ENCODE measurements at regions not wholly inside any gene's neighbourhood (a gene's known extent, or its start where the extent isn't known, plus 50 kb on each side); places are given as distances from the start of the nearest gene placed in this dataset.
A peak's percentile ranks its signal among the peaks of the same experiment; 100 is the strongest.
"Not testable (repeated sequence)": the region's sequence is repeated elsewhere in the genome, so short reads cannot be mapped to it uniquely, and the experiment has no call there.

DNA sequence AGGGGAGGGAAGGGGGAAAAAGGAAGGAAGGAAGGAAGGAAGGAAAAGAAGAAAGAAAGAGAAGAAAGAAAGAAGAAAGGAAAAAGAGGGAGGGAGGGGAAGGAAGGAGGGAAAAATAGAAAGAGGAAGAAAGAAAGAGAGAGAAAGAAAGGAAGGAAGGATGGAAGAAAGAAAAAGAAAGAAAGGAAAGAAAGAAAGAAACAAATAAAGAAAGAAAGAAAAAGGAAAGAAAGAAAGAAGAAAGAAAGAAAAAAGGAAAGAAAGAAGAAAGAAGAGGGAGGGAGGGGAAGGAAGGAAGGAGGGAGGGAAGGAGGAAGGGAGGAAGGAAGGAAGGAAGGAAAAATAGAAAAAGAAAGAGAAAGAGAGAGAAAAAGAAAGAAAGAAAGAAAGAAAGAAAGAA lies 315.8 kb upstream of the PIK3C3 start (continued):
- TF ChIP-seq NANOG (IDR thresholded peaks at IDR 0.05; ENCODE audit: borderline replicate concordance) (no peak), ZNF331 (CRISPR knock-in tag; IDR thresholded peaks at IDR 0.05; ENCODE audit: low read depth) (no peak), ZNF114 (CRISPR knock-in tag; IDR thresholded peaks at IDR 0.05) (no peak)
- TF ChIP-seq, protein P1, sequence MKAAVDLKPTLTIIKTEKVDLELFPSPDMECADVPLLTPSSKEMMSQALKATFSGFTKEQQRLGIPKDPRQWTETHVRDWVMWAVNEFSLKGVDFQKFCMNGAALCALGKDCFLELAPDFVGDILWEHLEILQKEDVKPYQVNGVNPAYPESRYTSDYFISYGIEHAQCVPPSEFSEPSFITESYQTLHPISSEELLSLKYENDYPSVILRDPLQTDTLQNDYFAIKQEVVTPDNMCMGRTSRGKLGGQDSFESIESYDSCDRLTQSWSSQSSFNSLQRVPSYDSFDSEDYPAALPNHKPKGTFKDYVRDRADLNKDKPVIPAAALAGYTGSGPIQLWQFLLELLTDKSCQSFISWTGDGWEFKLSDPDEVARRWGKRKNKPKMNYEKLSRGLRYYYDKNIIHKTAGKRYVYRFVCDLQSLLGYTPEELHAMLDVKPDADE (IDR thresholded peaks at IDR 0.05), result no peak

DNA sequence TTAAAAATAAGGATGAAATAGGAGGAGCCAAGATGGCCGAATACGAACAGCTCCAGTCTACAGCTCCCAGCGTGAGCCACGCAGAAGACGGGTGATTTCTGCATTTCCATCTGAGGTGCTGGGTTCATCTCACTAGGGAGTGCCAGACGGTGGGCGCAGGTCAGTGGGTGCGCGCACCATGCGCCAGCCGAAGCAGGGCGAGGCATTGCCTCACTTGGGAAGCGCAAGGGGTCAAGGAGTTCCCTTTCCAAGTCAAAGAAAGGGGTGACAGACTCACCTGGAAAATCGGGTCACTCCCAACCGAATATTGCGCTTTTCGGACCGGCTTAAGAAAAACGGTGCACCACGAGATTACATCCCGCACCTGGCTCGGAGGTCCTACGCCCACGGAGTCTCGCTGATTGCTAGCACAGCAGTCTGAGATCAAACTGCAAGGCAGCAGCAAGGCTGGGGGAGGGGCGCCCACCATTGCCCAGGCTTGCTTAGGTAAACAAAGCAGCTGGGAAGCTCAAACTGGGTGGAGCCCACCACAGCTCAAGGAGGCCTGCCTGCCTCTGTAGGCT lies 323.2 kb upstream of the PIK3C3 start:
- ATAC-seq; H3K36me3 ChIP-seq (ENCODE audit: insufficient read depth); H3K27me3 Mint-ChIP-seq (ENCODE audit: insufficient read depth, low read depth, poor library complexity); H3K9me3 Mint-ChIP-seq; H3K27me3 ChIP-seq (ENCODE audit: insufficient read depth); H3K9me2 ChIP-seq (ENCODE audit: insufficient read depth); H3F3A ChIP-seq (replicated peaks; ENCODE audit: low read depth); H4K20me1 ChIP-seq (replicated peaks; ENCODE audit: insufficient read depth); H3K36me3 Mint-ChIP-seq (ENCODE audit: low read depth): not testable (repeated sequence)
- H3K27ac ChIP-seq (ENCODE audit: low read depth), result peak overlapping the region; percentile 74; the same call in 1 of the 2 replicates
- TF ChIP-seq POLR2AphosphoS5 (IDR thresholded peaks at IDR 0.05; ENCODE audit: low read depth), result peak; percentile 38; the same call in 1 of the 2 replicates
- H3K4me1 ChIP-seq (ENCODE audit: insufficient read depth), result peaks cover 13% of the 10 kb centered on the region; the same call in 1 of the 2 replicates
- peak; percentile 23 for DNase-seq (ENCODE audit: low spot score)
- Mint-ChIP-seq H3K4me1 (peaks cover 16% of the 10 kb centered on the region), H3K27ac (peak overlapping the region; percentile 92), H3K4me3 (peak overlapping the region; percentile 79)
- peaks cover 44% of the 10 kb centered on the region for H3K79me2 ChIP-seq (replicated peaks; ENCODE audit: insufficient read depth)
- H3K4me3 ChIP-seq, result peak overlapping the region; percentile 80
- H3K4me2 ChIP-seq, result peak overlapping the region; percentile 85
- peak overlapping the region; percentile 16 for H2AFZ ChIP-seq

- H3K4me2 ChIP-seq, result peak overlapping the region; percentile 85
- Mint-ChIP-seq H3K27me3 (ENCODE audit: insufficient read depth, low read depth, poor library complexity) (no peaks in the 10 kb centered on the region), H3K4me3 (peak overlapping the region; percentile 79; the same call in 2 of the 3 replicates), H3K27ac (no peak overlapping the region; the same call in 1 of the 2 replicates), H3K36me3 (ENCODE audit: low read depth) (no peaks in the 10 kb centered on the region; the same call in 2 of the 3 replicates), H3K9me3 (peaks cover 7% of the 10 kb centered on the region; the same call in 2 of the 3 replicates), H3K4me1 (peaks cover 27% of the 10 kb centered on the region)
- H2AFZ ChIP-seq, result no peak overlapping the region
- no peak for ATAC-seq
- peaks cover 59% of the 10 kb centered on the region for H3K79me2 ChIP-seq (replicated peaks; ENCODE audit: insufficient read depth)
- H3K27ac ChIP-seq (ENCODE audit: low read depth), result no peak overlapping the region
- H4K20me1 ChIP-seq (replicated peaks; ENCODE audit: insufficient read depth), result no peaks in the 10 kb centered on the region
- H3F3A ChIP-seq (replicated peaks; ENCODE audit: low read depth), result no peaks in the 10 kb centered on the region
- H3K9me2 ChIP-seq (ENCODE audit: insufficient read depth), result no peaks in the 10 kb centered on the region; the same call in 1 of the 2 replicates
- no peaks in the 10 kb centered on the region for H3K36me3 ChIP-seq (ENCODE audit: insufficient read depth)
- DNase-seq (ENCODE audit: low spot score), result no peak
- H3K27me3 ChIP-seq (ENCODE audit: insufficient read depth), result no peaks in the 10 kb centered on the region
- peak overlapping the region; percentile 80 for H3K4me3 ChIP-seq
- H3K4me1 ChIP-seq (ENCODE audit: insufficient read depth), result peaks cover 27% of the 10 kb centered on the region; the same call in 1 of the 2 replicates
- TF ChIP-seq ZNF331 (CRISPR knock-in tag; IDR thresholded peaks at IDR 0.05; ENCODE audit: low read depth), result no peak
- no peak for TF ChIP-seq STAT1 (IDR thresholded peaks at IDR 0.05; ENCODE audit: unreplicated experiment)
- TF ChIP-seq, protein P2, sequence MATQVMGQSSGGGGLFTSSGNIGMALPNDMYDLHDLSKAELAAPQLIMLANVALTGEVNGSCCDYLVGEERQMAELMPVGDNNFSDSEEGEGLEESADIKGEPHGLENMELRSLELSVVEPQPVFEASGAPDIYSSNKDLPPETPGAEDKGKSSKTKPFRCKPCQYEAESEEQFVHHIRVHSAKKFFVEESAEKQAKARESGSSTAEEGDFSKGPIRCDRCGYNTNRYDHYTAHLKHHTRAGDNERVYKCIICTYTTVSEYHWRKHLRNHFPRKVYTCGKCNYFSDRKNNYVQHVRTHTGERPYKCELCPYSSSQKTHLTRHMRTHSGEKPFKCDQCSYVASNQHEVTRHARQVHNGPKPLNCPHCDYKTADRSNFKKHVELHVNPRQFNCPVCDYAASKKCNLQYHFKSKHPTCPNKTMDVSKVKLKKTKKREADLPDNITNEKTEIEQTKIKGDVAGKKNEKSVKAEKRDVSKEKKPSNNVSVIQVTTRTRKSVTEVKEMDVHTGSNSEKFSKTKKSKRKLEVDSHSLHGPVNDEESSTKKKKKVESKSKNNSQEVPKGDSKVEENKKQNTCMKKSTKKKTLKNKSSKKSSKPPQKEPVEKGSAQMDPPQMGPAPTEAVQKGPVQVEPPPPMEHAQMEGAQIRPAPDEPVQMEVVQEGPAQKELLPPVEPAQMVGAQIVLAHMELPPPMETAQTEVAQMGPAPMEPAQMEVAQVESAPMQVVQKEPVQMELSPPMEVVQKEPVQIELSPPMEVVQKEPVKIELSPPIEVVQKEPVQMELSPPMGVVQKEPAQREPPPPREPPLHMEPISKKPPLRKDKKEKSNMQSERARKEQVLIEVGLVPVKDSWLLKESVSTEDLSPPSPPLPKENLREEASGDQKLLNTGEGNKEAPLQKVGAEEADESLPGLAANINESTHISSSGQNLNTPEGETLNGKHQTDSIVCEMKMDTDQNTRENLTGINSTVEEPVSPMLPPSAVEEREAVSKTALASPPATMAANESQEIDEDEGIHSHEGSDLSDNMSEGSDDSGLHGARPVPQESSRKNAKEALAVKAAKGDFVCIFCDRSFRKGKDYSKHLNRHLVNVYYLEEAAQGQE (IDR thresholded peaks at IDR 0.05; ENCODE audit: unreplicated experiment), result no peak
- TF ChIP-seq CREB1 (CRISPR knock-in tag; IDR thresholded peaks at IDR 0.05; ENCODE audit: low read depth), result no peak
- TF ChIP-seq POLR2AphosphoS5 (IDR thresholded peaks at IDR 0.05; ENCODE audit: low read depth), result no peak
- TF ChIP-seq, protein P1 (IDR thresholded peaks at IDR 0.05), result no peak
- no peak for TF ChIP-seq EZH2phosphoT487 (IDR thresholded peaks at IDR 0.05; ENCODE audit: unreplicated experiment)
- no peak for TF ChIP-seq ZNF114 (CRISPR knock-in tag; IDR thresholded peaks at IDR 0.05)
- TF ChIP-seq EZH2 (IDR thresholded peaks at IDR 0.05; ENCODE audit: low read depth, unreplicated experiment), result no peak
- TF ChIP-seq, protein P3, sequence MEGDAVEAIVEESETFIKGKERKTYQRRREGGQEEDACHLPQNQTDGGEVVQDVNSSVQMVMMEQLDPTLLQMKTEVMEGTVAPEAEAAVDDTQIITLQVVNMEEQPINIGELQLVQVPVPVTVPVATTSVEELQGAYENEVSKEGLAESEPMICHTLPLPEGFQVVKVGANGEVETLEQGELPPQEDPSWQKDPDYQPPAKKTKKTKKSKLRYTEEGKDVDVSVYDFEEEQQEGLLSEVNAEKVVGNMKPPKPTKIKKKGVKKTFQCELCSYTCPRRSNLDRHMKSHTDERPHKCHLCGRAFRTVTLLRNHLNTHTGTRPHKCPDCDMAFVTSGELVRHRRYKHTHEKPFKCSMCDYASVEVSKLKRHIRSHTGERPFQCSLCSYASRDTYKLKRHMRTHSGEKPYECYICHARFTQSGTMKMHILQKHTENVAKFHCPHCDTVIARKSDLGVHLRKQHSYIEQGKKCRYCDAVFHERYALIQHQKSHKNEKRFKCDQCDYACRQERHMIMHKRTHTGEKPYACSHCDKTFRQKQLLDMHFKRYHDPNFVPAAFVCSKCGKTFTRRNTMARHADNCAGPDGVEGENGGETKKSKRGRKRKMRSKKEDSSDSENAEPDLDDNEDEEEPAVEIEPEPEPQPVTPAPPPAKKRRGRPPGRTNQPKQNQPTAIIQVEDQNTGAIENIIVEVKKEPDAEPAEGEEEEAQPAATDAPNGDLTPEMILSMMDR (conservative IDR thresholded peaks at IDR 0.05; ENCODE audit: low read depth in 2 of 2), result no peak
- no peak for TF ChIP-seq NANOG (IDR thresholded peaks at IDR 0.05; ENCODE audit: borderline replicate concordance)
Observed at GRCh38 chr18:41630232-41630886, 324.7 kb upstream of the PIK3C3 start.

All from GM23338 (cell line).